GM23338 (cell line): ENCODE measurements at regions not wholly inside any gene's neighbourhood (a gene's known extent, or its start where the extent isn't known, plus 50 kb on each side); places are given as distances from the start of the nearest gene placed in this dataset.

Experiments used
- ATAC-seq: fragments of 200-7000 bp; cut with Tn5 transposase; 3 replicates; pipeline ENCODE4 v1.9.1; 2020
- DNase-seq: peaks from one replicate; pipeline ENCODE4 v3.0.0-alpha.2; 2015; ENCODE audit warnings: low spot score
- H2AFZ ChIP-seq: fragments of 200-600 bp; sonication (generic); 2 replicates; pipeline ENCODE4 v1.8.0; 2016; ENCODE audit warnings: antibody characterized with exemption, mild to moderate bottlenecking, moderate library complexity
- H3F3A ChIP-seq: fragments of 200-600 bp; sonication (generic); replicated peaks from 2 replicates; pipeline ENCODE4 v1.8.0; 2017; ENCODE audit warnings: antibody characterized with exemption, mixed run types, low read depth
- H3K27ac ChIP-seq: fragments of 200-600 bp; sonication (generic); 2 replicates; pipeline ENCODE4 v1.6.1; 2016; ENCODE audit warnings: low read depth
- H3K27me3 ChIP-seq: fragments of 200-600 bp; sonication (generic); 2 replicates; pipeline ENCODE4 v1.8.0; 2016; ENCODE audit warnings: mild to moderate bottlenecking, mixed run types, moderate library complexity; ENCODE audit not compliant: insufficient read depth
- H3K36me3 ChIP-seq: fragments of 200-600 bp; sonication (generic); 2 replicates; pipeline ENCODE4 v1.8.0; 2016; ENCODE audit warnings: mild to moderate bottlenecking; ENCODE audit not compliant: insufficient read depth
- H3K4me1 ChIP-seq: fragments of 200-600 bp; sonication (generic); 2 replicates; pipeline ENCODE4 v1.8.0; 2016; ENCODE audit warnings: mild to moderate bottlenecking, moderate library complexity; ENCODE audit not compliant: insufficient read depth
- H3K4me2 ChIP-seq: fragments of 200-600 bp; sonication (generic); 2 replicates; pipeline ENCODE4 v1.7.1; 2017; ENCODE audit warnings: mixed run types
- H3K4me3 ChIP-seq: fragments of 200-600 bp; sonication (generic); 2 replicates; pipeline ENCODE4 v1.6.1; 2016; ENCODE audit warnings: mixed run types
- H3K79me2 ChIP-seq: fragments of 200-600 bp; sonication (generic); replicated peaks from 2 replicates; pipeline ENCODE4 v1.8.0; 2017; ENCODE audit warnings: mild to moderate bottlenecking; ENCODE audit not compliant: insufficient read depth
- H3K9me2 ChIP-seq: fragments of 200-600 bp; sonication (generic); 2 replicates; pipeline ENCODE4 v1.8.0; 2017; ENCODE audit not compliant: insufficient read depth
- H4K20me1 ChIP-seq: fragments of 200-600 bp; sonication (generic); replicated peaks from 2 replicates; pipeline ENCODE4 v1.8.0; 2017; ENCODE audit warnings: mild to moderate bottlenecking; ENCODE audit not compliant: insufficient read depth
- H3K27ac Mint-ChIP-seq: 2 replicates; pipeline ENCODE4 v1.8.0; 2020; ENCODE audit warnings: inconsistent platforms, mild to moderate bottlenecking, moderate library complexity, mixed read lengths
- H3K27me3 Mint-ChIP-seq: 3 replicates; pipeline ENCODE4 v1.8.0; 2022; ENCODE audit warnings: low read depth, mild to moderate bottlenecking, moderate library complexity, mixed read lengths, inconsistent platforms; ENCODE audit not compliant: insufficient read depth, poor library complexity
- H3K36me3 Mint-ChIP-seq: 3 replicates; pipeline ENCODE4 v1.8.0; 2021; ENCODE audit warnings: low read depth, mild to moderate bottlenecking, inconsistent platforms, moderate library complexity, mixed read lengths
- H3K4me1 Mint-ChIP-seq: 3 replicates; pipeline ENCODE4 v1.8.0; 2020; ENCODE audit warnings: mild to moderate bottlenecking, inconsistent platforms, mixed read lengths
- H3K4me3 Mint-ChIP-seq: 3 replicates; pipeline ENCODE4 v1.8.0; 2021; ENCODE audit warnings: moderate library complexity, mild to moderate bottlenecking, inconsistent platforms, mixed read lengths
- H3K9me3 Mint-ChIP-seq: 3 replicates; pipeline ENCODE4 v1.8.0; 2020; ENCODE audit warnings: moderate library complexity, mild to moderate bottlenecking, inconsistent platforms, mixed read lengths
- CREB1 ChIP-seq: fragments of 250-450 bp; sonication (Bioruptor Pico); IDR thresholded peaks from 2 replicates; pipeline ENCODE4 v1.5.0; 2020; ENCODE audit warnings: low read depth, mild to moderate bottlenecking, moderate library complexity
- EZH2 ChIP-seq: fragments of 200-600 bp; sonication (generic); IDR thresholded peaks from one replicate; pipeline ENCODE4 v1.8.0; 2017; ENCODE audit warnings: antibody characterized with exemption, mild to moderate bottlenecking, low read depth; ENCODE audit not compliant: unreplicated experiment
- EZH2phosphoT487 ChIP-seq: fragments of 200-600 bp; sonication (generic); IDR thresholded peaks from one replicate; pipeline ENCODE4 v1.8.1; 2018; ENCODE audit warnings: antibody characterized with exemption; ENCODE audit not compliant: unreplicated experiment
- JUNB ChIP-seq: IDR thresholded peaks from one replicate; pipeline ENCODE4 v1.6.1; 2016; ENCODE audit warnings: antibody characterized with exemption; ENCODE audit not compliant: unreplicated experiment
- NANOG ChIP-seq: IDR thresholded peaks from 2 replicates; pipeline ENCODE4 v1.6.1; 2016; ENCODE audit warnings: antibody characterized with exemption, borderline replicate concordance
- POLR2AphosphoS5 ChIP-seq: IDR thresholded peaks from 2 replicates; pipeline ENCODE4 v1.6.1; 2016; ENCODE audit warnings: antibody characterized with exemption, low read depth
- STAT1 ChIP-seq: IDR thresholded peaks from one replicate; pipeline ENCODE4 v1.6.1; 2016; ENCODE audit warnings: antibody characterized with exemption; ENCODE audit not compliant: unreplicated experiment
- ZNF114 ChIP-seq: fragments of 250-450 bp; sonication (Bioruptor Pico); IDR thresholded peaks from 2 replicates; pipeline ENCODE4 v1.5.0; 2020; ENCODE audit warnings: mild to moderate bottlenecking, moderate library complexity
- ZNF331 ChIP-seq: fragments of 250-450 bp; sonication (Bioruptor Pico); IDR thresholded peaks from 2 replicates; pipeline ENCODE4 v1.5.0; 2020; ENCODE audit warnings: low read depth, mild to moderate bottlenecking, moderate library complexity
- TF ChIP-seq, protein P1 (sequence below): fragments of 250-450 bp; sonication (Bioruptor Pico); IDR thresholded peaks from 2 replicates; pipeline ENCODE4 v1.5.0; 2020; ENCODE audit warnings: mild to moderate bottlenecking, moderate library complexity
- TF ChIP-seq, protein P2 (sequence below): IDR thresholded peaks from one replicate; pipeline ENCODE4 v1.6.1; 2018; ENCODE audit warnings: antibody characterized with exemption; ENCODE audit not compliant: unreplicated experiment
- TF ChIP-seq, protein P3 (sequence below), 2 experiments: fragments of 200-600 bp in 1 of 2; sonication (generic) in 1 of 2; conservative IDR thresholded peaks; 2 replicates each; pipeline versions ENCODE4 v1.5.1 to v1.6.1; 2016 to 2017; ENCODE audit warnings: antibody characterized with exemption in 2 of 2, low read depth in 2 of 2, mild to moderate bottlenecking in 2 of 2, moderate library complexity in 1 of 2
- TF ChIP-seq, protein P4 (sequence below): IDR thresholded peaks from 2 replicates; pipeline ENCODE4 v1.6.1; 2016; ENCODE audit warnings: antibody characterized with exemption

DNA sequence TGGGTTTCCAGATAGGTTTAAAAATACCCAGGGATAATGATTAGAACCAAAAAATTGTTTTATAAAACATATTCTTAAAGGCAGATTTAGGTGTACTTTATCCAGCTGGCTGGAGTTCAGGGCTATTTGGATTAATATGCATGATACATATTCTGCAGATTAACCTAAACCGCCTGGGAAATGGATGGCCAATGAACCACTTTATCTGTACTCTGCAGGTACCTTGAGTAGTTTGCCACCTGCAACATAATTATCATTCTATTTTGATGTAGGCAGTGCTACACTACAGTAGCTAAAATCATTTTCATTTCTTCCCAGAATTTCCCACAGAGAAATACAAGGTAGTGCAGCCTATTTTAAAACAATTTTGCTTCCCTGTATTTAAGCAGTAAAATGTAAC lies 683.2 kb upstream of the GNPDA2 start:
- Histone ChIP-seq H3K27ac (no peak overlapping the region), H3K4me1 (no peaks in the 10 kb centered on the region), H3K4me3 (no peak overlapping the region), H4K20me1 (no peaks in the 10 kb centered on the region), H3F3A (no peaks in the 10 kb centered on the region), H3K9me2 (no peaks in the 10 kb centered on the region), H3K79me2 (no peaks in the 10 kb centered on the region), H3K4me2 (no peak overlapping the region), H3K36me3 (no peaks in the 10 kb centered on the region), H2AFZ (no peak overlapping the region), H3K27me3 (no peaks in the 10 kb centered on the region)
- no peak for ATAC-seq
- H3K27ac Mint-ChIP-seq: no peak overlapping the region
- no peak for DNase-seq
- H3K4me1 Mint-ChIP-seq: no peaks in the 10 kb centered on the region
- TF ChIP-seq JUNB (no peak), EZH2phosphoT487 (no peak), EZH2 (no peak), NANOG (no peak), CREB1 (CRISPR knock-in tag) (no peak), STAT1 (no peak), POLR2AphosphoS5 (no peak), ZNF331 (CRISPR knock-in tag) (no peak), ZNF114 (CRISPR knock-in tag) (no peak)
- TF ChIP-seq, protein P1, sequence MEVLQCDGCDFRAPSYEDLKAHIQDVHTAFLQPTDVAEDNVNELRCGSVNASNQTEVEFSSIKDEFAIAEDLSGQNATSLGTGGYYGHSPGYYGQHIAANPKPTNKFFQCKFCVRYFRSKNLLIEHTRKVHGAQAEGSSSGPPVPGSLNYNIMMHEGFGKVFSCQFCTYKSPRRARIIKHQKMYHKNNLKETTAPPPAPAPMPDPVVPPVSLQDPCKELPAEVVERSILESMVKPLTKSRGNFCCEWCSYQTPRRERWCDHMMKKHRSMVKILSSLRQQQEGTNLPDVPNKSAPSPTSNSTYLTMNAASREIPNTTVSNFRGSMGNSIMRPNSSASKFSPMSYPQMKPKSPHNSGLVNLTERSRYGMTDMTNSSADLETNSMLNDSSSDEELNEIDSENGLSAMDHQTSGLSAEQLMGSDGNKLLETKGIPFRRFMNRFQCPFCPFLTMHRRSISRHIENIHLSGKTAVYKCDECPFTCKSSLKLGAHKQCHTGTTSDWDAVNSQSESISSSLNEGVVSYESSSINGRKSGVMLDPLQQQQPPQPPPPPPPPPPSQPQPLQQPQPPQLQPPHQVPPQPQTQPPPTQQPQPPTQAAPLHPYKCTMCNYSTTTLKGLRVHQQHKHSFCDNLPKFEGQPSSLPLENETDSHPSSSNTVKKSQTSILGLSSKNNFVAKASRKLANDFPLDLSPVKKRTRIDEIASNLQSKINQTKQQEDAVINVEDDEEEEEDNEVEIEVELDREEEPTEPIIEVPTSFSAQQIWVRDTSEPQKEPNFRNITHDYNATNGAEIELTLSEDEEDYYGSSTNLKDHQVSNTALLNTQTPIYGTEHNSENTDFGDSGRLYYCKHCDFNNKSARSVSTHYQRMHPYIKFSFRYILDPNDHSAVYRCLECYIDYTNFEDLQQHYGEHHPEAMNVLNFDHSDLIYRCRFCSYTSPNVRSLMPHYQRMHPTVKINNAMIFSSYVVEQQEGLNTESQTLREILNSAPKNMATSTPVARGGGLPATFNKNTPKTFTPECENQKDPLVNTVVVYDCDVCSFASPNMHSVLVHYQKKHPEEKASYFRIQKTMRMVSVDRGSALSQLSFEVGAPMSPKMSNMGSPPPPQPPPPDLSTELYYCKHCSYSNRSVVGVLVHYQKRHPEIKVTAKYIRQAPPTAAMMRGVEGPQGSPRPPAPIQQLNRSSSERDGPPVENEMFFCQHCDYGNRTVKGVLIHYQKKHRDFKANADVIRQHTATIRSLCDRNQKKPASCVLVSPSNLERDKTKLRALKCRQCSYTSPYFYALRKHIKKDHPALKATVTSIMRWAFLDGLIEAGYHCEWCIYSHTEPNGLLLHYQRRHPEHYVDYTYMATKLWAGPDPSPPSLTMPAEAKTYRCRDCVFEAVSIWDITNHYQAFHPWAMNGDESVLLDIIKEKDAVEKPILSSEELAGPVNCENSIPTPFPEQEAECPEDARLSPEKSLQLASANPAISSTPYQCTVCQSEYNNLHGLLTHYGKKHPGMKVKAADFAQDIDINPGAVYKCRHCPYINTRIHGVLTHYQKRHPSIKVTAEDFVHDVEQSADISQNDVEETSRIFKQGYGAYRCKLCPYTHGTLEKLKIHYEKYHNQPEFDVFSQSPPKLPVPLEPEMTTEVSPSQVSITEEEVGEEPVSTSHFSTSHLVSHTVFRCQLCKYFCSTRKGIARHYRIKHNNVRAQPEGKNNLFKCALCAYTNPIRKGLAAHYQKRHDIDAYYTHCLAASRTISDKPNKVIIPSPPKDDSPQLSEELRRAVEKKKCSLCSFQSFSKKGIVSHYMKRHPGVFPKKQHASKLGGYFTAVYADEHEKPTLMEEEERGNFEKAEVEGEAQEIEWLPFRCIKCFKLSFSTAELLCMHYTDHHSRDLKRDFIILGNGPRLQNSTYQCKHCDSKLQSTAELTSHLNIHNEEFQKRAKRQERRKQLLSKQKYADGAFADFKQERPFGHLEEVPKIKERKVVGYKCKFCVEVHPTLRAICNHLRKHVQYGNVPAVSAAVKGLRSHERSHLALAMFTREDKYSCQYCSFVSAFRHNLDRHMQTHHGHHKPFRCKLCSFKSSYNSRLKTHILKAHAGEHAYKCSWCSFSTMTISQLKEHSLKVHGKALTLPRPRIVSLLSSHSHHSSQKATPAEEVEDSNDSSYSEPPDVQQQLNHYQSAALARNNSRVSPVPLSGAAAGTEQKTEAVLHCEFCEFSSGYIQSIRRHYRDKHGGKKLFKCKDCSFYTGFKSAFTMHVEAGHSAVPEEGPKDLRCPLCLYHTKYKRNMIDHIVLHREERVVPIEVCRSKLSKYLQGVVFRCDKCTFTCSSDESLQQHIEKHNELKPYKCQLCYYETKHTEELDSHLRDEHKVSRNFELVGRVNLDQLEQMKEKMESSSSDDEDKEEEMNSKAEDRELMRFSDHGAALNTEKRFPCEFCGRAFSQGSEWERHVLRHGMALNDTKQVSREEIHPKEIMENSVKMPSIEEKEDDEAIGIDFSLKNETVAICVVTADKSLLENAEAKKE (CRISPR knock-in tag): no peak
- TF ChIP-seq, protein P2, sequence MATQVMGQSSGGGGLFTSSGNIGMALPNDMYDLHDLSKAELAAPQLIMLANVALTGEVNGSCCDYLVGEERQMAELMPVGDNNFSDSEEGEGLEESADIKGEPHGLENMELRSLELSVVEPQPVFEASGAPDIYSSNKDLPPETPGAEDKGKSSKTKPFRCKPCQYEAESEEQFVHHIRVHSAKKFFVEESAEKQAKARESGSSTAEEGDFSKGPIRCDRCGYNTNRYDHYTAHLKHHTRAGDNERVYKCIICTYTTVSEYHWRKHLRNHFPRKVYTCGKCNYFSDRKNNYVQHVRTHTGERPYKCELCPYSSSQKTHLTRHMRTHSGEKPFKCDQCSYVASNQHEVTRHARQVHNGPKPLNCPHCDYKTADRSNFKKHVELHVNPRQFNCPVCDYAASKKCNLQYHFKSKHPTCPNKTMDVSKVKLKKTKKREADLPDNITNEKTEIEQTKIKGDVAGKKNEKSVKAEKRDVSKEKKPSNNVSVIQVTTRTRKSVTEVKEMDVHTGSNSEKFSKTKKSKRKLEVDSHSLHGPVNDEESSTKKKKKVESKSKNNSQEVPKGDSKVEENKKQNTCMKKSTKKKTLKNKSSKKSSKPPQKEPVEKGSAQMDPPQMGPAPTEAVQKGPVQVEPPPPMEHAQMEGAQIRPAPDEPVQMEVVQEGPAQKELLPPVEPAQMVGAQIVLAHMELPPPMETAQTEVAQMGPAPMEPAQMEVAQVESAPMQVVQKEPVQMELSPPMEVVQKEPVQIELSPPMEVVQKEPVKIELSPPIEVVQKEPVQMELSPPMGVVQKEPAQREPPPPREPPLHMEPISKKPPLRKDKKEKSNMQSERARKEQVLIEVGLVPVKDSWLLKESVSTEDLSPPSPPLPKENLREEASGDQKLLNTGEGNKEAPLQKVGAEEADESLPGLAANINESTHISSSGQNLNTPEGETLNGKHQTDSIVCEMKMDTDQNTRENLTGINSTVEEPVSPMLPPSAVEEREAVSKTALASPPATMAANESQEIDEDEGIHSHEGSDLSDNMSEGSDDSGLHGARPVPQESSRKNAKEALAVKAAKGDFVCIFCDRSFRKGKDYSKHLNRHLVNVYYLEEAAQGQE: no peak
- TF ChIP-seq, protein P3, sequence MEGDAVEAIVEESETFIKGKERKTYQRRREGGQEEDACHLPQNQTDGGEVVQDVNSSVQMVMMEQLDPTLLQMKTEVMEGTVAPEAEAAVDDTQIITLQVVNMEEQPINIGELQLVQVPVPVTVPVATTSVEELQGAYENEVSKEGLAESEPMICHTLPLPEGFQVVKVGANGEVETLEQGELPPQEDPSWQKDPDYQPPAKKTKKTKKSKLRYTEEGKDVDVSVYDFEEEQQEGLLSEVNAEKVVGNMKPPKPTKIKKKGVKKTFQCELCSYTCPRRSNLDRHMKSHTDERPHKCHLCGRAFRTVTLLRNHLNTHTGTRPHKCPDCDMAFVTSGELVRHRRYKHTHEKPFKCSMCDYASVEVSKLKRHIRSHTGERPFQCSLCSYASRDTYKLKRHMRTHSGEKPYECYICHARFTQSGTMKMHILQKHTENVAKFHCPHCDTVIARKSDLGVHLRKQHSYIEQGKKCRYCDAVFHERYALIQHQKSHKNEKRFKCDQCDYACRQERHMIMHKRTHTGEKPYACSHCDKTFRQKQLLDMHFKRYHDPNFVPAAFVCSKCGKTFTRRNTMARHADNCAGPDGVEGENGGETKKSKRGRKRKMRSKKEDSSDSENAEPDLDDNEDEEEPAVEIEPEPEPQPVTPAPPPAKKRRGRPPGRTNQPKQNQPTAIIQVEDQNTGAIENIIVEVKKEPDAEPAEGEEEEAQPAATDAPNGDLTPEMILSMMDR (conservative IDR thresholded peaks at IDR 0.05; ENCODE audit: low read depth in 2 of 2): no peak
- TF ChIP-seq, protein P4, sequence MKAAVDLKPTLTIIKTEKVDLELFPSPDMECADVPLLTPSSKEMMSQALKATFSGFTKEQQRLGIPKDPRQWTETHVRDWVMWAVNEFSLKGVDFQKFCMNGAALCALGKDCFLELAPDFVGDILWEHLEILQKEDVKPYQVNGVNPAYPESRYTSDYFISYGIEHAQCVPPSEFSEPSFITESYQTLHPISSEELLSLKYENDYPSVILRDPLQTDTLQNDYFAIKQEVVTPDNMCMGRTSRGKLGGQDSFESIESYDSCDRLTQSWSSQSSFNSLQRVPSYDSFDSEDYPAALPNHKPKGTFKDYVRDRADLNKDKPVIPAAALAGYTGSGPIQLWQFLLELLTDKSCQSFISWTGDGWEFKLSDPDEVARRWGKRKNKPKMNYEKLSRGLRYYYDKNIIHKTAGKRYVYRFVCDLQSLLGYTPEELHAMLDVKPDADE: no peak
- H3K36me3 Mint-ChIP-seq: peaks cover 3% of the 10 kb centered on the region; the same call in 1 of the 3 replicates
- no peaks in the 10 kb centered on the region for H3K27me3 Mint-ChIP-seq
- H3K9me3 Mint-ChIP-seq: peaks cover 60% of the 10 kb centered on the region
- no peak overlapping the region for H3K4me3 Mint-ChIP-seq
